ENCODE measurements at regions not wholly inside any gene's neighbourhood (a gene's known extent, or its start where the extent isn't known, plus 50 kb on each side); places are given as distances from the start of the nearest gene placed in this dataset.

DNA sequence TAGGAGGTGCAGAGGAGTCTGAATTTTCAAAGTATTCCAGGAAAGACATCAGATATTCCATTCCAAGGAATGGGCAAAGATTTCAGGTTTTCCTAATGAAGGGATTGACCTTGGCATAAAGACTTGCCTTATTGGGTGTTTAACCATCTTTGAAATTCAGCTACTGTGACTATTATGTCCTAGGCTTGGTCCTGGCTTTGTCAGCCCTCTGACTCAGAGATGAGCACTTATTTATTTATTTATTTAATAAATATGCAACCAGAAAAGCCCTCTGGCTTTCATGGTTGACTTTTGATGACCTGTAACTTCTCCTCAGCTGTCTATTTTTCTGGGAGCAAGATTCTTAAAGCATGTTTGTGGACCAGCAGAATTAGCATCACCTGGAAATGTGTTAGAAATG, 455.1 kb downstream of the KIF2B start:
- TF ChIP-seq ZFX (IDR thresholded peaks at IDR 0.05) (no peak), CTCF (conservative IDR thresholded peaks at IDR 0.05) (no peak)

Measured in C4-2B (cell line).